ENCODE measurements at regions not wholly inside any gene's neighbourhood (a gene's known extent, or its start where the extent isn't known, plus 50 kb on each side); places are given as distances from the start of the nearest gene placed in this dataset.

DNA sequence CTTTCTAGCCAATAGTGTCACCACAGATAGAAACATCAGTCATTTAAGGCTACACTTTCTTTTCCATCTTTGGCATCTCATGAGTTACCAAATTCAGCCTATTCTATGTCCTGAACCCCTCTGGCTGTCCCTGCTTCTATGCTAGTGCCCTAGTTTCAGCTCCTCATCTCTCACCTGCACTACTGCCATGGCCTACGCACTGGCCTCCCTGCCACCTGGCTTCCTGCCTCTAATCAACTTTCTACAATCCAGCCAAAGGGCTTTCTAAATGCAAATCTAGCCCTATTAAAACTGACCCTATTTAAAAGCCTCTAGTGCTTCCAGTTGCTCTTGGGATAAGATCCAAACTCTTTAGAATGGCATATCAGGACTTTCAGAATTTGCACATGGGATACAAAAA is 482.9 kb downstream of the TMEM38B start:
- TF ChIP-seq, protein P1, sequence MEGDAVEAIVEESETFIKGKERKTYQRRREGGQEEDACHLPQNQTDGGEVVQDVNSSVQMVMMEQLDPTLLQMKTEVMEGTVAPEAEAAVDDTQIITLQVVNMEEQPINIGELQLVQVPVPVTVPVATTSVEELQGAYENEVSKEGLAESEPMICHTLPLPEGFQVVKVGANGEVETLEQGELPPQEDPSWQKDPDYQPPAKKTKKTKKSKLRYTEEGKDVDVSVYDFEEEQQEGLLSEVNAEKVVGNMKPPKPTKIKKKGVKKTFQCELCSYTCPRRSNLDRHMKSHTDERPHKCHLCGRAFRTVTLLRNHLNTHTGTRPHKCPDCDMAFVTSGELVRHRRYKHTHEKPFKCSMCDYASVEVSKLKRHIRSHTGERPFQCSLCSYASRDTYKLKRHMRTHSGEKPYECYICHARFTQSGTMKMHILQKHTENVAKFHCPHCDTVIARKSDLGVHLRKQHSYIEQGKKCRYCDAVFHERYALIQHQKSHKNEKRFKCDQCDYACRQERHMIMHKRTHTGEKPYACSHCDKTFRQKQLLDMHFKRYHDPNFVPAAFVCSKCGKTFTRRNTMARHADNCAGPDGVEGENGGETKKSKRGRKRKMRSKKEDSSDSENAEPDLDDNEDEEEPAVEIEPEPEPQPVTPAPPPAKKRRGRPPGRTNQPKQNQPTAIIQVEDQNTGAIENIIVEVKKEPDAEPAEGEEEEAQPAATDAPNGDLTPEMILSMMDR (IDR thresholded peaks at IDR 0.05) = no peak
- no peak for TF ChIP-seq EP300 (IDR thresholded peaks at IDR 0.05; ENCODE audit: low read depth)
